ENCODE measurements at regions not wholly inside any gene's neighbourhood (a gene's known extent, or its start where the extent isn't known, plus 50 kb on each side); places are given as distances from the start of the nearest gene placed in this dataset.
"Not testable (repeated sequence)": the region's sequence is repeated elsewhere in the genome, so short reads cannot be mapped to it uniquely, and the experiment has no call there.

DNA sequence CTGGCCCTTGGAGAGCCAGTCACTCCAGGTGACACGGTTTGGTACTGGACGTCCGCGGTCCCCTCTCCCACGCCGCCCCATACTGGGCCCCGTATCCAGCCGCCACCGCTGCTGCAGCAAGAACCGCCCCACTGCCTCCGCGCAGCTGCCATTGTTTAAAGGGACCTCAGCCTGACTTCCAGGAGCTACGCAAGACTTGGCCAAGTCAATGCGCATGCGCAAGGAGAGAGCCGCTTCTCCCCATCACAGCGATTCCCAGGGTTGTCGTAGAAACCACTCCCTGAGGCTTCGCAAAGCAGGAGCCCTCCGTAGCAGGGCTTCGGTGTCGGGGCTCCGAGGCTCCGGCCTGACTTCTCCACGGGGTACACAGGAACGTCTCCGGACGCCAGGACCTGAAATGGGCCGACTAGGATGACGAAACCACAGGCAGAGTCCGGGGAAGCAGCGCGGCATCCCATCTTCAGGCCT, 606.2 kb downstream of the KCNJ18 start:
- TF ChIP-seq, protein P1, sequence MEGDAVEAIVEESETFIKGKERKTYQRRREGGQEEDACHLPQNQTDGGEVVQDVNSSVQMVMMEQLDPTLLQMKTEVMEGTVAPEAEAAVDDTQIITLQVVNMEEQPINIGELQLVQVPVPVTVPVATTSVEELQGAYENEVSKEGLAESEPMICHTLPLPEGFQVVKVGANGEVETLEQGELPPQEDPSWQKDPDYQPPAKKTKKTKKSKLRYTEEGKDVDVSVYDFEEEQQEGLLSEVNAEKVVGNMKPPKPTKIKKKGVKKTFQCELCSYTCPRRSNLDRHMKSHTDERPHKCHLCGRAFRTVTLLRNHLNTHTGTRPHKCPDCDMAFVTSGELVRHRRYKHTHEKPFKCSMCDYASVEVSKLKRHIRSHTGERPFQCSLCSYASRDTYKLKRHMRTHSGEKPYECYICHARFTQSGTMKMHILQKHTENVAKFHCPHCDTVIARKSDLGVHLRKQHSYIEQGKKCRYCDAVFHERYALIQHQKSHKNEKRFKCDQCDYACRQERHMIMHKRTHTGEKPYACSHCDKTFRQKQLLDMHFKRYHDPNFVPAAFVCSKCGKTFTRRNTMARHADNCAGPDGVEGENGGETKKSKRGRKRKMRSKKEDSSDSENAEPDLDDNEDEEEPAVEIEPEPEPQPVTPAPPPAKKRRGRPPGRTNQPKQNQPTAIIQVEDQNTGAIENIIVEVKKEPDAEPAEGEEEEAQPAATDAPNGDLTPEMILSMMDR (IDR thresholded peaks at IDR 0.05): not testable (repeated sequence)
- TF ChIP-seq POLR2A (IDR thresholded peaks at IDR 0.05); POLR2AphosphoS5 (IDR thresholded peaks at IDR 0.05; ENCODE audit: insufficient read depth in 1 of 2, low read depth in 1 of 2): not testable (repeated sequence)

Data from vagina (tissue), 2 donors.